NCI-H774 (cell line): ENCODE measurements at regions not wholly inside any gene's neighbourhood (a gene's known extent, or its start where the extent isn't known, plus 50 kb on each side); places are given as distances from the start of the nearest gene placed in this dataset.
"Not testable (repeated sequence)": the region's sequence is repeated elsewhere in the genome, so short reads cannot be mapped to it uniquely, and the experiment has no call there.

Source experiments
- DNase-seq: peaks from one replicate; lab custom pipeline; 2025; lab: John Stamatoyannopoulos, UW

GRCh38 chr10:129039406-129040370, 427.4 kb upstream of the MGMT start:
- DNase-seq: no peak

- no peak for DNase-seq
Measured at GRCh38 chr10:129040377-129040776, 426.7 kb upstream of the MGMT start.

- DNase-seq: no peak
Measured at GRCh38 chr10:129041916-129042315, 425.1 kb upstream of the MGMT start.

- DNase-seq: no peak
Measured at GRCh38 chr10:129042776-129043595, 424.1 kb upstream of the MGMT start.

- no peak for DNase-seq
Measured at GRCh38 chr10:129043691-129044090, 423.4 kb upstream of the MGMT start.

GRCh38 chr10:129045599-129045998, 421.4 kb upstream of the MGMT start:
- no peak for DNase-seq

GRCh38 chr10:129046065-129046681, 420.9 kb upstream of the MGMT start:
- DNase-seq: no peak

- no peak for DNase-seq
Measured at GRCh38 chr10:129046962-129047361, 420.1 kb upstream of the MGMT start.

GRCh38 chr10:129047600-129047999, 419.4 kb upstream of the MGMT start:
- no peak for DNase-seq

GRCh38 chr10:129048513-129048912, 418.5 kb upstream of the MGMT start:
- no peak for DNase-seq

- no peak for DNase-seq
Measured at GRCh38 chr10:129049501-129049900, 417.5 kb upstream of the MGMT start.

GRCh38 chr10:129055225-129055624, 411.8 kb upstream of the MGMT start:
- DNase-seq: no peak

- DNase-seq: no peak
Measured at GRCh38 chr10:129055986-129056385, 411.1 kb upstream of the MGMT start.

GRCh38 chr10:129056734-129057689, 410.0 kb upstream of the MGMT start:
- DNase-seq: no peak

GRCh38 chr10:129057856-129058663, 409.0 kb upstream of the MGMT start:
- no peak for DNase-seq

- no peak for DNase-seq
Measured at GRCh38 chr10:129058664-129059155, 408.3 kb upstream of the MGMT start.

- DNase-seq: no peak
Measured at GRCh38 chr10:129059977-129060376, 407.1 kb upstream of the MGMT start.

- DNase-seq: no peak
Measured at GRCh38 chr10:129063212-129063611, 403.8 kb upstream of the MGMT start.

GRCh38 chr10:129063877-129064276, 403.2 kb upstream of the MGMT start:
- no peak for DNase-seq

- not testable (repeated sequence) for DNase-seq
Measured at GRCh38 chr10:129066529-129066928, 400.5 kb upstream of the MGMT start.
